GM12864 (cell line): ENCODE measurements at regions not wholly inside any gene's neighbourhood (a gene's known extent, or its start where the extent isn't known, plus 50 kb on each side); places are given as distances from the start of the nearest gene placed in this dataset.

Source experiments
- DNase-seq: peaks from one replicate; pipeline ENCODE4 v3.0.0-alpha.2; 2011; ENCODE audit warnings: low read depth
- H3K4me3 ChIP-seq: 2 replicates; pipeline ENCODE4 v1.5.1; 2011; ENCODE audit warnings: mild to moderate bottlenecking, low read depth, low read length, control low read depth
- CTCF ChIP-seq: IDR thresholded peaks from 2 replicates; pipeline ENCODE4 v1.5.1; 2011; ENCODE audit warnings: low read depth, mild to moderate bottlenecking, moderate library complexity, low read length, control low read depth, inconsistent platforms; ENCODE audit errors: missing control alignments

- H3K4me3 ChIP-seq = no peak overlapping the region
- no peak for TF ChIP-seq CTCF
- DNase-seq = no peak
Measured at GRCh38 chr7:113800826-113801225, 118.0 kb downstream of the PPP1R3A start.

DNA sequence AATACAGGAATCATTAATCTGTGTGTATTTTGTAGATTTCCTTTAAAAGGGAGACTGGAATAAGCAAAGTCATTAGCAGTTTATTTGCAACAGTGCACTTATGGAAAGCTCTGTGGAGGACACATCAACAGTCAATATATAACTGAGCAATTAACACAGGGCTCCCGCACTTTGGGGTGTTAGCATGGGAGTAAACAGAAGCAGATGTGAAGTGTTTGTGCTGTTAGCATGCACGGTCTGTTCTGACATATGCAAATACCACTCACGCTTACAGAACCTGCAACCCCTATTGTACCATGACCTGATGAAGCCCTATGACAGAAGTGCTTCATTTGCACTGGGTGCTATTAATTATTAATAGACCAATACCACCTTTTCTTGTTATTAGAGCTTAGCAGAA lies 118.9 kb downstream of the PPP1R3A start:
- H3K4me3 ChIP-seq = no peak overlapping the region
- DNase-seq = no peak
- TF ChIP-seq CTCF = no peak

GRCh38 chr7:113797420-113798010 lies 121.3 kb downstream of the PPP1R3A start:
- no peak overlapping the region for H3K4me3 ChIP-seq
- DNase-seq = no peak
- no peak for TF ChIP-seq CTCF

- TF ChIP-seq CTCF = no peak
- H3K4me3 ChIP-seq = no peak overlapping the region
- no peak for DNase-seq
Measured at GRCh38 chr7:113796557-113796956, 122.3 kb downstream of the PPP1R3A start.

DNA sequence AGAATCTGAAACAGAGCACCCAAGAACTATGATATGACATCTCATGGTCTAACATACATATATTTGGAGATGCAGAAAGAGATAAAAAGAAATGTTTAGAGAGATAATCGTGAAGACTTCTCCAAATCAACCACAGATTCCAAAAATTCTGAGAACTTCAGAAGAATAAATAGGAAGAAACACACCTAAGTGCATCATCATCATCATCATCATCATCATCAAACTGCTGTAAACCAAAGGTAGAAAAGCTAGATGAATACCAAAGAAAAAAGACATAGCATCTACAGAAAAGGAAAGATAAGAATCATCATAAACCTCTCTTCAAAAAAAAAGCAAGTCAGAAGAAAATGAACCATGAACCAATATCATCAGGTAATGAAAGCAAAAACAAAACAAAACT lies 124.2 kb downstream of the PPP1R3A start:
- no peak for TF ChIP-seq CTCF
- H3K4me3 ChIP-seq = no peak overlapping the region
- DNase-seq = no peak

DNA sequence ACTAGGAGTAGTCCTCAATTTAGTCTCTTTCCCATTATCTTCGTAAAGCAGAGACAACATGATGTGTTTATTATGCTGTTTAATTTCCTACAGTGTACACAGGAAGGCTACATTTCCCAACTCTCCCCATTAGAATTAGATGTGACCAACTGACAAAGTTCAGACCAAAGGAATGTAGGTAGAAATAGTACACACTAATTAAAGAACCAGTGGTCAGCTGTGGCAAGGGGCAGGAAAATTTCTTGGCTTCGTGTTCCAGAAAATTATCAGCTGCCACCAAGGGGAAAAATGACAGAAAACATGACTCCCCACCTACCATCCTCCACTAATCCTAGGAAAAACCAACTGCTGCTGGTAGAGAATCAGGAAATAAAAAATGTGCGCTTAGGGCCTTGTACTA lies 125.6 kb downstream of the PPP1R3A start:
- H3K4me3 ChIP-seq = no peak overlapping the region
- no peak for TF ChIP-seq CTCF
- DNase-seq = no peak

DNA sequence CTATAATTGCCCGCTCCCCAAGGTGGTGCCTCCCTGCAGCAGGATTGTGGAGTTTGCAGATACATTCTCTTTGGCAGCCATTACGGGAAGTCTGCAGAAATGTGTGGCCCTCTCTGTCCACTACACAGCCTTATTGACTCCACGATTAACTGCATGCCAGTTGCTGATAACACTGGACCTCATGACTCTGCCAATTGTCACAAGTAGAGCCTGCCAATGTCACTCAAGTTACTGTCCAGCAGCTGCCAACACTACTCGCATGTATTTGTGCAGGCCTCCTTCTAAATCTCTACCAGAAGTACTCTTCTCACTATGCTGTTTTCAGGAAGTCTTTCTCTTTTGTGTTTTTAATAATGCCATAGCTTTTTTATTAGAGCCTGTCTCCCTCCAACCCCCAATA lies 128.8 kb downstream of the PPP1R3A start:
- no peak for TF ChIP-seq CTCF

More for the DNA sequence above, 128.8 kb downstream of the PPP1R3A start:
- no peak for DNase-seq
- no peak overlapping the region for H3K4me3 ChIP-seq
